Endothelial cell of umbilical vein (primary cell): ENCODE measurements at regions not wholly inside any gene's neighbourhood (a gene's known extent, or its start where the extent isn't known, plus 50 kb on each side); places are given as distances from the start of the nearest gene placed in this dataset.

ENCODE experiments used
- BruUV-seq: library from RNA; stranded (reverse); fragments of 400-500 nt; replicated peaks from 2 replicates; lab custom pipeline; 2021; lab: Mats Ljungman, UMichigan
- CTCF ChIA-PET: fragments of 300-600, 350-600 bp; sonication (Branson Sonifier 250); formaldehyde crosslinking; loops from one replicate; lab custom pipeline; 2021; ENCODE audit warnings: antibody characterized with exemption, inconsistent platforms; lab: Charles Lee
- POLR2A ChIA-PET: fragments of 300-600, 350-600 bp; sonication (Branson Sonifier 250); formaldehyde crosslinking; loops from one replicate; lab custom pipeline; 2021; ENCODE audit warnings: antibody characterized with exemption, inconsistent platforms; lab: Charles Lee
- DNase-seq: peaks from one replicate; pipeline ENCODE4 v3.0.0-alpha.2; 2011; ENCODE audit warnings: low read depth, low spot score
- FAIRE-seq: peaks from 2 replicates; lab custom pipeline; 2011; peaks lifted over from hg19 to GRCh38; lab: Jason Lieb, UNC
- H2AFZ ChIP-seq: 2 replicates; pipeline ENCODE4 v1.6.0; 2012; ENCODE audit warnings: low read depth, low read length, control low read depth, inconsistent platforms
- H3K27ac ChIP-seq: 2 replicates; pipeline ENCODE4 v1.5.1; 2011; ENCODE audit warnings: low read depth, mild to moderate bottlenecking, control low read depth, low read length, moderate library complexity; ENCODE audit not compliant: insufficient read depth
- H3K27me3 ChIP-seq, 2 experiments: 2 replicates each; pipeline versions ENCODE4 v1.6.0 to v1.6.1; 2011; ENCODE audit warnings: low read length in 2 of 2, mixed read lengths in 1 of 2; ENCODE audit not compliant: control insufficient read depth in 2 of 2, insufficient read depth in 2 of 2
- H3K36me3 ChIP-seq, 2 experiments: 2 replicates in 1 of 2; 3 replicates in 1 of 2; pipeline ENCODE4 v1.5.1; 2011; ENCODE audit warnings: low read length in 2 of 2, mild to moderate bottlenecking in 1 of 2, moderate library complexity in 1 of 2; ENCODE audit not compliant: control insufficient read depth in 2 of 2, insufficient read depth in 2 of 2; ENCODE audit errors: extremely low read depth in 1 of 2
- H3K4me1 ChIP-seq: 3 replicates; pipeline ENCODE4 v1.5.1; 2011; ENCODE audit warnings: mild to moderate bottlenecking, low read length; ENCODE audit not compliant: control insufficient read depth, insufficient read depth; ENCODE audit errors: extremely low read depth
- H3K4me2 ChIP-seq: 2 replicates; pipeline ENCODE4 v1.6.1; 2011; ENCODE audit warnings: low read length, control low read depth, mixed read lengths; ENCODE audit not compliant: insufficient read depth
- H3K4me3 ChIP-seq, 3 experiments: fragments of 200-600 bp in 1 of 3; sonication (generic), shearing (Covaris generic) in 1 of 3; replicated peaks in 1 of 3; 2 replicates each; pipeline ENCODE4 v1.5.1; 2011 to 2016; ENCODE audit warnings: control low read depth in 3 of 3, low read length in 3 of 3, mild to moderate bottlenecking in 2 of 3, inconsistent platforms in 1 of 3, low read depth in 1 of 3, moderate library complexity in 1 of 3; ENCODE audit not compliant: insufficient read depth in 1 of 3
- H3K79me2 ChIP-seq: 2 replicates; pipeline ENCODE4 v1.6.0; 2012; ENCODE audit warnings: low read length, inconsistent platforms; ENCODE audit not compliant: control insufficient read depth, insufficient read depth
- H3K9ac ChIP-seq: replicated peaks from 2 replicates; pipeline ENCODE3; 2011; ENCODE audit warnings: low read length, control low read depth; ENCODE audit not compliant: insufficient read depth; ENCODE audit errors: extremely low read depth
- H3K9me1 ChIP-seq: replicated peaks from 3 replicates; pipeline ENCODE4 v1.6.0; 2011; ENCODE audit warnings: mild to moderate bottlenecking, low read length; ENCODE audit not compliant: control insufficient read depth, insufficient read depth; ENCODE audit errors: extremely low read depth
- H3K9me3 ChIP-seq: replicated peaks from 2 replicates; pipeline ENCODE4 v1.5.1; 2012; ENCODE audit warnings: low read length, inconsistent platforms; ENCODE audit not compliant: control insufficient read depth, insufficient read depth
- H4K20me1 ChIP-seq: replicated peaks from 2 replicates; pipeline ENCODE3; 2011; ENCODE audit warnings: mild to moderate bottlenecking, low read length; ENCODE audit not compliant: control insufficient read depth, insufficient read depth; ENCODE audit errors: extremely low read depth
- EZH2 ChIP-seq: IDR thresholded peaks from 2 replicates; pipeline ENCODE4 v1.6.1; 2012; ENCODE audit warnings: borderline replicate concordance, low read depth, mild to moderate bottlenecking, moderate library complexity, low read length, inconsistent platforms; ENCODE audit not compliant: severe bottlenecking
- FOS ChIP-seq: IDR thresholded peaks from 2 replicates; pipeline ENCODE4 v1.6.1; 2011; ENCODE audit warnings: mild to moderate bottlenecking, low read length, moderate library complexity, borderline replicate concordance; ENCODE audit not compliant: insufficient read depth
- GATA2 ChIP-seq: IDR thresholded peaks from 2 replicates; pipeline ENCODE4 v1.7.0; 2011; ENCODE audit warnings: low read depth, mild to moderate bottlenecking, moderate library complexity, mixed read lengths, low read length; ENCODE audit not compliant: insufficient read length, insufficient read depth
- JUN ChIP-seq: IDR thresholded peaks from 2 replicates; pipeline ENCODE4 v1.6.1; 2011; ENCODE audit warnings: borderline replicate concordance, low read depth; ENCODE audit not compliant: insufficient read length, insufficient read depth
- MYC ChIP-seq: IDR thresholded peaks from one replicate; pipeline ENCODE4 v1.6.1; 2011; ENCODE audit warnings: mild to moderate bottlenecking, low read depth, low read length
- POLR2A ChIP-seq: IDR thresholded peaks from 2 replicates; pipeline ENCODE4 v1.6.1; 2012; ENCODE audit warnings: low read depth, mild to moderate bottlenecking, control low read depth, low read length
- POLR2AphosphoS5 ChIP-seq: IDR thresholded peaks from 2 replicates; pipeline ENCODE4 v1.6.1; 2012; ENCODE audit warnings: low read depth, mild to moderate bottlenecking, control low read depth, low read length, moderate library complexity; ENCODE audit not compliant: insufficient read depth
- dilution Hi-C: fragments of 300-500 bp; cut with MboI; formaldehyde crosslinking; loops from one replicate; pipeline ENCODE4 v1.15.0; 2019; ENCODE audit warnings: low sequenced_read_pairs; ENCODE audit not compliant: extremely low pct_ligation_motif_present
- intact Hi-C: fragments of 100-400 bp; cut with micrococcal nuclease; formaldehyde crosslinking; loops from one replicate; pipeline ENCODE4 v1.10.0; 2022
- TF ChIP-seq, protein P1 (sequence below), 2 donors: IDR thresholded peaks; 1 replicate in 1 of 2; 2 replicates in 1 of 2; pipeline ENCODE4 v1.5.1; 2011; ENCODE audit warnings: low read length in 2 of 2, mild to moderate bottlenecking in 2 of 2, moderate library complexity in 2 of 2, control low read depth in 1 of 2, inconsistent platforms in 1 of 2, low read depth in 1 of 2; ENCODE audit not compliant: insufficient read depth in 1 of 2; ENCODE audit errors: extremely low read depth in 1 of 2
- TF ChIP-seq, protein P2 (sequence below): IDR thresholded peaks from 2 replicates; pipeline ENCODE4 v1.6.1; 2011; ENCODE audit not compliant: insufficient read depth, insufficient read length

- H3K4me1 ChIP-seq: no peaks in the 10 kb centered on the region
- FAIRE-seq (no peak), DNase-seq (no peak)
- ChIA-PET POLR2A (no interaction called here), CTCF (no interaction called here)
- no peak overlapping the region for H3K9ac ChIP-seq
- dilution Hi-C loops (no loop called here), intact Hi-C loops (no loop called here)
- no peak overlapping the region for H2AFZ ChIP-seq
- H3K79me2 ChIP-seq: no peaks in the 10 kb centered on the region
- BruUV-seq: no TSS peak
- no peaks in the 10 kb centered on the region for H4K20me1 ChIP-seq
- no peak for TF ChIP-seq GATA2
- TF ChIP-seq POLR2A: no peak
- TF ChIP-seq EZH2: no peak
- no peak for TF ChIP-seq MYC
- no peak for TF ChIP-seq JUN
- TF ChIP-seq, protein P1, sequence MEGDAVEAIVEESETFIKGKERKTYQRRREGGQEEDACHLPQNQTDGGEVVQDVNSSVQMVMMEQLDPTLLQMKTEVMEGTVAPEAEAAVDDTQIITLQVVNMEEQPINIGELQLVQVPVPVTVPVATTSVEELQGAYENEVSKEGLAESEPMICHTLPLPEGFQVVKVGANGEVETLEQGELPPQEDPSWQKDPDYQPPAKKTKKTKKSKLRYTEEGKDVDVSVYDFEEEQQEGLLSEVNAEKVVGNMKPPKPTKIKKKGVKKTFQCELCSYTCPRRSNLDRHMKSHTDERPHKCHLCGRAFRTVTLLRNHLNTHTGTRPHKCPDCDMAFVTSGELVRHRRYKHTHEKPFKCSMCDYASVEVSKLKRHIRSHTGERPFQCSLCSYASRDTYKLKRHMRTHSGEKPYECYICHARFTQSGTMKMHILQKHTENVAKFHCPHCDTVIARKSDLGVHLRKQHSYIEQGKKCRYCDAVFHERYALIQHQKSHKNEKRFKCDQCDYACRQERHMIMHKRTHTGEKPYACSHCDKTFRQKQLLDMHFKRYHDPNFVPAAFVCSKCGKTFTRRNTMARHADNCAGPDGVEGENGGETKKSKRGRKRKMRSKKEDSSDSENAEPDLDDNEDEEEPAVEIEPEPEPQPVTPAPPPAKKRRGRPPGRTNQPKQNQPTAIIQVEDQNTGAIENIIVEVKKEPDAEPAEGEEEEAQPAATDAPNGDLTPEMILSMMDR (IDR thresholded peaks at IDR 0.05; ENCODE audit: extremely low read depth in 1 of 2, insufficient read depth in 1 of 2, low read depth in 1 of 2, low read length in 2 of 2): no peak
- TF ChIP-seq POLR2AphosphoS5: no peak
- no peak for TF ChIP-seq FOS
- TF ChIP-seq, protein P2, sequence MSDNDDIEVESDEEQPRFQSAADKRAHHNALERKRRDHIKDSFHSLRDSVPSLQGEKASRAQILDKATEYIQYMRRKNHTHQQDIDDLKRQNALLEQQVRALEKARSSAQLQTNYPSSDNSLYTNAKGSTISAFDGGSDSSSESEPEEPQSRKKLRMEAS: no peak
- no peak overlapping the region for H3K27ac ChIP-seq
- no peak overlapping the region for H3K4me3 ChIP-seq
- H3K9me1 ChIP-seq: no peaks in the 10 kb centered on the region
- H3K27me3 ChIP-seq: peaks cover 0 to 4% of the 10 kb centered on the region in 2 experiments
- H3K4me2 ChIP-seq: no peak overlapping the region
- H3K36me3 ChIP-seq: no peaks in the 10 kb centered on the region
- H3K9me3 ChIP-seq: no peaks in the 10 kb centered on the region
These were observed 450.9 kb upstream of the NR3C2 start for GRCh38 chr4:148893095-148893494.
